ENCODE measurements at regions not wholly inside any gene's neighbourhood (a gene's known extent, or its start where the extent isn't known, plus 50 kb on each side); places are given as distances from the start of the nearest gene placed in this dataset.

GRCh38 chr12:39095636-39096330, 190.4 kb upstream of the CPNE8 start:
- TF ChIP-seq CTCF (IDR thresholded peaks at IDR 0.05) (no peak), POLR2A (IDR thresholded peaks at IDR 0.05) (no peak)
